Stimulated activated CD4-positive, alpha-beta T cell treated with anti-CD3 and anti-CD28 coated beads, TNF-alpha, amount 100 ng/mL, for 4 hours (primary cell): ENCODE measurements at regions not wholly inside any gene's neighbourhood (a gene's known extent, or its start where the extent isn't known, plus 50 kb on each side); places are given as distances from the start of the nearest gene placed in this dataset.
A peak's percentile ranks its signal among the peaks of the same experiment; 100 is the strongest.

Experiments used
- DNase-seq, 3 experiments: peaks; one replicate each; pipeline ENCODE4 v3.0.0-alpha.2; 2020; ENCODE audit warnings: low read depth in 3 of 3

GRCh38 chr12:45627407-45628069, 102.0 kb upstream of the ARID2 start:
- no peak for DNase-seq

- no peak for DNase-seq
These were observed 100.2 kb upstream of the ARID2 start for GRCh38 chr12:45629292-45629691.

- no peak for DNase-seq
These were observed 95.8 kb upstream of the ARID2 start for GRCh38 chr12:45633733-45634132.

- no peak for DNase-seq
These were observed 95.1 kb upstream of the ARID2 start for GRCh38 chr12:45634273-45634917.

- DNase-seq = no peak
These were observed 92.3 kb upstream of the ARID2 start for GRCh38 chr12:45637242-45637641.

GRCh38 chr12:45637706-45638105, 91.8 kb upstream of the ARID2 start:
- no peak for DNase-seq

GRCh38 chr12:45638386-45638785, 91.1 kb upstream of the ARID2 start:
- DNase-seq = no peak

GRCh38 chr12:45644541-45644940, 85.0 kb upstream of the ARID2 start:
- DNase-seq = no peak

- DNase-seq = no peak
These were observed 82.5 kb upstream of the ARID2 start for GRCh38 chr12:45646851-45647581.

GRCh38 chr12:45648070-45648469, 81.4 kb upstream of the ARID2 start:
- DNase-seq = no peak

GRCh38 chr12:45651029-45651428, 78.5 kb upstream of the ARID2 start:
- no peak for DNase-seq

GRCh38 chr12:45654002-45654665, 75.4 kb upstream of the ARID2 start:
- no peak for DNase-seq

GRCh38 chr12:45655186-45655585, 74.3 kb upstream of the ARID2 start:
- peak in 2 of 3 experiments; percentile 2 to 32 for DNase-seq

GRCh38 chr12:45655743-45656142, 73.8 kb upstream of the ARID2 start:
- DNase-seq = no peak

GRCh38 chr12:45658020-45658419, 71.5 kb upstream of the ARID2 start:
- no peak for DNase-seq

GRCh38 chr12:45660330-45660729, 69.2 kb upstream of the ARID2 start:
- DNase-seq = no peak

- DNase-seq = no peak
These were observed 66.1 kb upstream of the ARID2 start for GRCh38 chr12:45663455-45663854.

- DNase-seq = no peak
These were observed 63.6 kb upstream of the ARID2 start for GRCh38 chr12:45665941-45666340.

GRCh38 chr12:45666396-45666795, 63.1 kb upstream of the ARID2 start:
- DNase-seq = no peak

- DNase-seq = no peak
These were observed 62.7 kb upstream of the ARID2 start for GRCh38 chr12:45666816-45667215.

- no peak for DNase-seq
These were observed 61.7 kb upstream of the ARID2 start for GRCh38 chr12:45667761-45668160.

- no peak for DNase-seq
These were observed 60.9 kb upstream of the ARID2 start for GRCh38 chr12:45668641-45669040.
